A673 (cell line): ENCODE measurements at regions not wholly inside any gene's neighbourhood (a gene's known extent, or its start where the extent isn't known, plus 50 kb on each side); places are given as distances from the start of the nearest gene placed in this dataset.

ENCODE experiments used
- EZH2 ChIP-seq: fragments of 200-600 bp; sonication (generic); IDR thresholded peaks from 2 replicates; pipeline ENCODE4 v1.6.1; 2017; ENCODE audit warnings: borderline replicate concordance, low read depth, mild to moderate bottlenecking, mixed read lengths, antibody characterized with exemption, low read length; ENCODE audit not compliant: poor library complexity, severe bottlenecking
- TF ChIP-seq, protein P1 (sequence below): fragments of 300-800, 200-600 bp; sonication (generic); conservative IDR thresholded peaks from 2 replicates; pipeline ENCODE4 v1.5.1; 2017; ENCODE audit warnings: low read depth, mild to moderate bottlenecking, antibody characterized with exemption, low read length, moderate library complexity, mixed read lengths

DNA sequence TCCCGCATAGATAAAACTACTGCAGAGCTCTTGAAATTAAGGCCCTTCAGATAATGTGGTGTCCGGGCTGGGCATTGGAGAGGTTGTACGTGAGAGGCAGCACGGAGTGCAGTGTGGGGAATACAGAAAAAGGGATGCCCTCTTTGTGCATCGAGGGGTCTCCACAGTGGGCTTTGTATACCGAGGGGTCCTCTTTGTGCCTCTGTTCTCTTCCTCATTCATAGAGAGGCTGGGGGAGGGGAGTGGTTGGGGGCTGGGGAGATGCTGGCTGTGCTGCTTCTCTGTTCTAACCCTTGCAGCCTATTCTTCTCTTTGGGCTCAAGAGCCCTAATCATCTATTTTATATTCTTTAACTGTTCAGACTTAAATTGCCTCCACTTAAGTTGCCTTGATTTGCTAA lies 74.3 kb upstream of the NDN start:
- TF ChIP-seq, protein P1, sequence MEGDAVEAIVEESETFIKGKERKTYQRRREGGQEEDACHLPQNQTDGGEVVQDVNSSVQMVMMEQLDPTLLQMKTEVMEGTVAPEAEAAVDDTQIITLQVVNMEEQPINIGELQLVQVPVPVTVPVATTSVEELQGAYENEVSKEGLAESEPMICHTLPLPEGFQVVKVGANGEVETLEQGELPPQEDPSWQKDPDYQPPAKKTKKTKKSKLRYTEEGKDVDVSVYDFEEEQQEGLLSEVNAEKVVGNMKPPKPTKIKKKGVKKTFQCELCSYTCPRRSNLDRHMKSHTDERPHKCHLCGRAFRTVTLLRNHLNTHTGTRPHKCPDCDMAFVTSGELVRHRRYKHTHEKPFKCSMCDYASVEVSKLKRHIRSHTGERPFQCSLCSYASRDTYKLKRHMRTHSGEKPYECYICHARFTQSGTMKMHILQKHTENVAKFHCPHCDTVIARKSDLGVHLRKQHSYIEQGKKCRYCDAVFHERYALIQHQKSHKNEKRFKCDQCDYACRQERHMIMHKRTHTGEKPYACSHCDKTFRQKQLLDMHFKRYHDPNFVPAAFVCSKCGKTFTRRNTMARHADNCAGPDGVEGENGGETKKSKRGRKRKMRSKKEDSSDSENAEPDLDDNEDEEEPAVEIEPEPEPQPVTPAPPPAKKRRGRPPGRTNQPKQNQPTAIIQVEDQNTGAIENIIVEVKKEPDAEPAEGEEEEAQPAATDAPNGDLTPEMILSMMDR: no peak
- TF ChIP-seq EZH2: no peak
